GM12864 (cell line): ENCODE measurements at regions not wholly inside any gene's neighbourhood (a gene's known extent, or its start where the extent isn't known, plus 50 kb on each side); places are given as distances from the start of the nearest gene placed in this dataset.

ENCODE experiments used
- DNase-seq: peaks from one replicate; pipeline ENCODE4 v3.0.0-alpha.2; 2011; ENCODE audit warnings: low read depth
- H3K4me3 ChIP-seq: 2 replicates; pipeline ENCODE4 v1.5.1; 2011; ENCODE audit warnings: mild to moderate bottlenecking, low read depth, low read length, control low read depth
- TF ChIP-seq, protein P1 (sequence below): IDR thresholded peaks from 2 replicates; pipeline ENCODE4 v1.5.1; 2011; ENCODE audit warnings: low read depth, mild to moderate bottlenecking, moderate library complexity, low read length, control low read depth, inconsistent platforms; ENCODE audit errors: missing control alignments

DNA sequence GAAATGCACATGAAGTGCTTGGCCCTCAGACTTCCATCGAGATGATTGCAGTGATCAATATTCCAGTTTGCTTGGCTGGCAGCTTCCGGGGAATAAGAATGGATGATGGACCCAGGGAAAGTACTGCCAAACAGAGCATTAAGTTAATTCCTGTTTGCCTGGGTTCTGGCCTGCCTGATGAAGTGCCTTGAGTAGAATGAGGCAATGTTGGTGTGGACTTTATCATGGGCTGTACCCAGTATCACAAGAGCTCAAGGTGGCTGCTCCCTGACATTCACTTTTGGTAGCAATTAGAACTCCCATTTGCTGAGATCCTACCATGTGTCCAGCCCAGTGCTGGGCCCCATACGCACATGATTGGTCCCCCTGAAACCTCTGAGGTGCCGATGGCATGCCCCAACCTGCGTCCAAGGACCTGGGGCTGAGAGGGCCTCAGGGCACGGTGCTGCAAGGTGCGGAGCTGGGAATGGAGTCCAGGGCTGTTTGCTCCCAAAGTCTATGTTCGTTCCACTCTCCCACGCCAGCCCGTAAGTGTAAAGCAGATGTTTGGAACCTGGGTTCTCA lies 80.7 kb downstream of the SLC25A47 start:
- no peak overlapping the region for H3K4me3 ChIP-seq
- TF ChIP-seq, protein P1, sequence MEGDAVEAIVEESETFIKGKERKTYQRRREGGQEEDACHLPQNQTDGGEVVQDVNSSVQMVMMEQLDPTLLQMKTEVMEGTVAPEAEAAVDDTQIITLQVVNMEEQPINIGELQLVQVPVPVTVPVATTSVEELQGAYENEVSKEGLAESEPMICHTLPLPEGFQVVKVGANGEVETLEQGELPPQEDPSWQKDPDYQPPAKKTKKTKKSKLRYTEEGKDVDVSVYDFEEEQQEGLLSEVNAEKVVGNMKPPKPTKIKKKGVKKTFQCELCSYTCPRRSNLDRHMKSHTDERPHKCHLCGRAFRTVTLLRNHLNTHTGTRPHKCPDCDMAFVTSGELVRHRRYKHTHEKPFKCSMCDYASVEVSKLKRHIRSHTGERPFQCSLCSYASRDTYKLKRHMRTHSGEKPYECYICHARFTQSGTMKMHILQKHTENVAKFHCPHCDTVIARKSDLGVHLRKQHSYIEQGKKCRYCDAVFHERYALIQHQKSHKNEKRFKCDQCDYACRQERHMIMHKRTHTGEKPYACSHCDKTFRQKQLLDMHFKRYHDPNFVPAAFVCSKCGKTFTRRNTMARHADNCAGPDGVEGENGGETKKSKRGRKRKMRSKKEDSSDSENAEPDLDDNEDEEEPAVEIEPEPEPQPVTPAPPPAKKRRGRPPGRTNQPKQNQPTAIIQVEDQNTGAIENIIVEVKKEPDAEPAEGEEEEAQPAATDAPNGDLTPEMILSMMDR: no peak
- no peak for DNase-seq

DNA sequence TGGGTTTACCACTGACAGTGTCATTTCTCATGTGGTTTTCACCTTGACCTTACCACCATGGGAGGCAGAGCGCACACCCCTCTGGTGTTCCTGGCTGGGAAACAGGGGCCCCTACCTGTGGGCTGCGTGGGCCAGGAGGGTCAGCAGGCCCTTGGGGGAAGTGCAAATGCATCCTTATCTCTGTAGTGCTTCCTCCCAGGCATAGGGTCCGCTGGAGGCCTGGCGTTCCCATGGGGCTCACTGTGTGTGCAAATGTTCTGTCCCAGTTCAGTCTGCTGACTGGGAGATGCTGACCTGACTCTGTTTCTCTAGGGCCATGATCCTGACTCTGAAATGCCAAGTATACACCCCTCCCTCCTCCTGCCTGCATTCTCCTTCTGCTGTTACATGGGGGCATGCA lies 81.3 kb downstream of the SLC25A47 start:
- DNase-seq: no peak
- no peak overlapping the region for H3K4me3 ChIP-seq
- TF ChIP-seq, protein P1: no peak

DNA sequence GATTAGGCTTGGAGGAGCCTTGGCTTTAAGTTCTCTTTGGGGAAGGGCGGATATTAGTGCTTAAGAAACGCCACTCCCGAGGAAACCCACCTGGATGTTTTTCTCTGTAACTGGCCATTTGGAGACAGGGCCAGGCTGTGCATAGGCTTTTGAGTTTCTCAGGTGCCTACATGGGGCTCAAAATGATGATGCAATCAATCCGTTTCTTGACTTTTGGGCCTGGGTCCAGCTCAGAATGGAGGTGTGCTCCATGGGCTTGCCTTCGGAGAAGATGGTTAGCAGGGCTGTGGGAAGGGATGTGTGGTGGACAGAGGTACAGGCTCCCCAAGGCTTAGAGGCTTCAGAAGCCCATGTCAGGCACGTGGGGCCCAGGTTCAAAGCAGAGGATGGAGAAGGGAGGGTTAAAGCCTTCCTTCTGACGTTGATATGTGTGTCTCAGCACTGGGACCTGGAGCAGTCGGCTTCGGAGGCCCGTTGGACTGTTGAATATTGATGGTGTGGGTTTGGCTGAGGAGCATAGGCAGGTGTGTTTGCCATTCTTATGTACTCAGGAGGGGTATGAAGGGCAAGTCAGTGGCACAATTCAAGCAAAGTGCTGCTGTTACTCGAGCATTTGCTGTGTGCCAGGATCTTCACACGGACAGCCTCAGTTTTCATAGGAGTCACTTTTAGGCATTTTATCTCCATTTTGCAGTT lies 82.8 kb downstream of the SLC25A47 start:
- H3K4me3 ChIP-seq: no peak overlapping the region
- TF ChIP-seq, protein P1: no peak
- no peak for DNase-seq

DNA sequence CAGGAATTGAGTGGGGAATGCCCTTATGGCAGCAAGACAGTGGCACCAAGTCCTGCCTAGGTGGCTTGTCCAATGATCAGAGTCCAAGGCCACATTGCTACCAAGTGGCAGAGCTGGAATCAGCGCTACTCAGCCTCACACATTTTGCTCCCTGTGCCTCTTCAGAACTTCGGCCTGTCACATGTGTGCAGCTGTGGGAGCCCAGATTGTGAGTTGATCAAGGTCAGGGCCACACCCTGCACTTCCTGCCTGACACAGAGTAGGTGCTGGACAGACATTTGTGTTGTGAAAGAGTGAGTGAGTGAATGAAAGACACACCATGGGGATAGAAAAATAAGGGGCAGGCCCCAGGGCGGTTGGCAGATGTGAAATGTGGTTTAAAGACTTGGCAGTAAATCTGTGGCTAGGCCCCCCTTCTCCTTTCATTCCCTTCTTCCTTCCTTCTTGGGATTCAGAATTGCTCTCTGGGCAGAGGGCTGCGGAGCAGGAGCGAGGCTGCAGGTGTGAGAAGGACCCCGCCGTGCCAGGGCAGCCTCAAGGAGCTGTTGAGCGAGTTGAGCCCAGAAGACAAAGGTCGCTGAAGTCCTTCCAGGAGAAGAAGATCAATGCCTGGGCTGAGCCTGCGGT lies 83.5 kb downstream of the SLC25A47 start:
- no peak for DNase-seq
- TF ChIP-seq, protein P1: no peak
- no peak overlapping the region for H3K4me3 ChIP-seq

DNA sequence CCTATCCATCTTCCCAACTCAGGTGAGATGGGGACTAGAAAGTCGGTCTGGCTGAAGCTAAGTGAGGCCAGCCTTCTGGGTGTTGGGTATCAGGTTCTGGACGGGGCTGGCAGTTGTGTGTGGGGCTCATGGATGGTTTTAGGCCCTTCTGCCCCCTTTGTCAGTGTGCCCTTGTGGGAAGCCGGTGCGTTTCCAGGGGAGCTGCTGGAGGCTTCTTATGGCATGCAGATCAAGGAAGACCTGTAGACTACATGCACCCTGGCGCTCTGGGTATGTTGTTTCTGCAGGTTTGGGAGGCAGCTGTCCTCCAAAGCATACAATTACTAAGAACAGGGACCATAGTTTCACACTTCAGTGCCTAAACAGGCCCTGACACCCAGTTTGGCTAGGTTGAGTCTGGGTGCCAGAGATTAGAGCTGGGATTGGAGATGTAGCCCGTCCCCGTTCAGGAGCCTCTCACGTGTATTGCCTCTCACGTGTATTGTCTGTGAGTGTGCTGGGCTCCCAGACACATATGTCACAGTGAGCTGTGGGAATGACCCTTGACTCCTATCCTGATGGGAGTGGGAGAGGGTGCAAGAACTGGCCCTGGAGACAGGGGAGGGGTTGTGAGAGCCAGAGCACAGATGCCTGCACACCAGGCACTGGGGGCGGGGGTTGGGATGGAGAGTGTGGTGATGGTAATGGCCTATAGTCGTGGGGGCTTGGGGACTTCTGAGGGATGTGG lies 84.4 kb downstream of the SLC25A47 start:
- H3K4me3 ChIP-seq: no peak overlapping the region
- TF ChIP-seq, protein P1: no peak

DNA sequence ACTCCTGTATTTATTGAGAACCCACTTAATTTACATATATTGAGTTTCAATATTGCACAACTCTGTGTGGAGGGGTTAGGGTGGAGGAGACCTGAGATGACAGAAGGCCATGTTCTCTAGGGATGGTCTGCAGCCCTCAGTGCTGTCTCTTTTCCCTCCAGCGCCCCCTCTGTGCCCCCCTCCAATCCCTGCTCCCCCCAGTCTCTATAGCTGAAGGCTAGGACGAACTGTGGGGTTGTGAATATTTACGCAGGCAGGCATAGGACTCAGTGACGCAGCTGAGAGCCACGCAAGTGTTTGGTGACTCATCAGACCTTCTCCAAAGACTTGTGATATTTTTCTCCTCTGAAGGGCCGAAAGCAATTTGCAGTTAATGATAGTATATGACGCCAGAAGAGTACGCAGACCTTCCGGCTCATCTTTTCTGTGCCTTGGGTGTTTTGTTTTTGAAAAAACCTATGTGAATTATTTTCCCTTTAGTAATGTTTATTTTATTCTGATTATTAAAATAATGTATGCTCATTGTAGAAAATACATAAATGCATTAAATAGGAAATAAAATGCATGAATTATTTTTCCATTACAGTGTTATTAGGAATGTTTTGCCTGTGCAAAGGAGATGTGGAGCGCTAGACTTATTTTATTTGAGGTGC lies 85.3 kb downstream of the SLC25A47 start:
- no peak for DNase-seq
- no peak overlapping the region for H3K4me3 ChIP-seq
- TF ChIP-seq, protein P1: no peak

More for the DNA sequence above, 84.4 kb downstream of the SLC25A47 start:
- no peak for DNase-seq
